ENCODE measurements at regions not wholly inside any gene's neighbourhood (a gene's known extent, or its start where the extent isn't known, plus 50 kb on each side); places are given as distances from the start of the nearest gene placed in this dataset.

DNA sequence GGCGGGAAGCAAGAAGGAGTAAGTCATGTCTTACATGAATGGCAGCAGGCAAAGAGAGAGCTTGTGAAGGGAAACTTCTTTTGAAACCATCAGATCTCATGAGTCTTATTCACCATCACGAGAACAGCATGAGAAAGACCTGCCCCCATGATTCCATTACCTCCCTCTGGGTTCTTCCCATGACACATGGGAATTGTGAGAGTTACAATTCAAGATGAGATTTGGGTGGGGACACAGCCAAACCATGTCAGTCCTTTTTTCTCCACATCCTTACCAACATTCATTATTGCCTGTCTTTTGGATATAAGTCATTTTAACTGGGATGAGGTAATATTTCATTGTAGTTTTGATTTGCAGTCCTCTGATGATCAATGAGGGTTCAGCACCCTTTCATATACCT, 81.0 kb downstream of the DIRAS3 start:
- TF ChIP-seq NR2F1 (CRISPR knock-in tag; IDR thresholded peaks at IDR 0.05) (no peak), FOXP4 (CRISPR knock-in tag; IDR thresholded peaks at IDR 0.05) (no peak), RARA (CRISPR knock-in tag; IDR thresholded peaks at IDR 0.05) (no peak), MTF1 (CRISPR knock-in tag; IDR thresholded peaks at IDR 0.05) (no peak), EZH2 (conservative IDR thresholded peaks at IDR 0.05; ENCODE audit: low read depth, low read length) (no peak), FOSL2 (CRISPR knock-in tag; IDR thresholded peaks at IDR 0.05) (no peak), PTBP1 (IDR thresholded peaks at IDR 0.05; ENCODE audit: low read depth, low read length, poor library complexity, severe bottlenecking) (no peak), TOE1 (CRISPR knock-in tag; IDR thresholded peaks at IDR 0.05) (no peak)
- TF ChIP-seq, protein P1, sequence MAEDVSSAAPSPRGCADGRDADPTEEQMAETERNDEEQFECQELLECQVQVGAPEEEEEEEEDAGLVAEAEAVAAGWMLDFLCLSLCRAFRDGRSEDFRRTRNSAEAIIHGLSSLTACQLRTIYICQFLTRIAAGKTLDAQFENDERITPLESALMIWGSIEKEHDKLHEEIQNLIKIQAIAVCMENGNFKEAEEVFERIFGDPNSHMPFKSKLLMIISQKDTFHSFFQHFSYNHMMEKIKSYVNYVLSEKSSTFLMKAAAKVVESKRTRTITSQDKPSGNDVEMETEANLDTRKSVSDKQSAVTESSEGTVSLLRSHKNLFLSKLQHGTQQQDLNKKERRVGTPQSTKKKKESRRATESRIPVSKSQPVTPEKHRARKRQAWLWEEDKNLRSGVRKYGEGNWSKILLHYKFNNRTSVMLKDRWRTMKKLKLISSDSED (CRISPR knock-in tag; IDR thresholded peaks at IDR 0.05), result no peak
